MM.1S (cell line): ENCODE measurements at regions not wholly inside any gene's neighbourhood (a gene's known extent, or its start where the extent isn't known, plus 50 kb on each side); places are given as distances from the start of the nearest gene placed in this dataset.

Source experiments
- CTCF ChIP-seq: fragments of 300-600 bp; sonication (generic); IDR thresholded peaks from 2 replicates; pipeline ENCODE4 v1.5.1; 2016; ENCODE audit warnings: antibody characterized with exemption, low read length, mixed read lengths
- EZH2 ChIP-seq: fragments of 300-600 bp; sonication (generic); optimal IDR thresholded peaks from 2 replicates; pipeline ENCODE3; 2017; ENCODE audit warnings: low read depth, mild to moderate bottlenecking, antibody characterized with exemption, low read length, mixed read lengths
- EZH2phosphoT487 ChIP-seq: fragments of 300-600 bp; sonication (generic); IDR thresholded peaks from 2 replicates; pipeline ENCODE4 v1.6.1; 2018; ENCODE audit warnings: antibody characterized with exemption, low read length

GRCh38 chr3:30970183-30970582 lies 75.7 kb upstream of the GADL1 start:
- TF ChIP-seq CTCF (no peak; the same call in 1 of the 2 replicates), EZH2 (no peak), EZH2phosphoT487 (no peak)
